ENCODE measurements at regions not wholly inside any gene's neighbourhood (a gene's known extent, or its start where the extent isn't known, plus 50 kb on each side); places are given as distances from the start of the nearest gene placed in this dataset.
"Not testable (repeated sequence)": the region's sequence is repeated elsewhere in the genome, so short reads cannot be mapped to it uniquely, and the experiment has no call there.

DNA sequence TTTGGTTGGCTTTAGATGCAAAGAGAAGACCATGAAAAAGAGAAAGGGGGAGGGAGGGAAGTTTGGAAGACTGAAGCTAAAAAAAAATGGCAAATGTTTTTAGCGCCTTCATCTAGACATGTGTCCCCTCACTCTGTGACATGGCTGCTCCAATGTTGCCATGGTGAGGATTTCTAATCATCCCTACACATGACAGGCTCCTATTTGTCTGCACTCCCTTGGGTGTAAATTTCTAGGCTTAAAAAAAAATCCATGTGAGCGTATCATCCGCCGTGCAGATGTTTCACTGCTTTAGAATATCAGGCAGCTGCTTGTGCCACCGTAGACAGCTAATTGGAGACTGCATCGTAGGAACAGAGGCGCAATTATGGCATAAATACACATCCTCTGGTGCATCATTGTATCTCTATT is 761.1 kb upstream of the MMS22L start:
- no peak for DNase-seq

DNA sequence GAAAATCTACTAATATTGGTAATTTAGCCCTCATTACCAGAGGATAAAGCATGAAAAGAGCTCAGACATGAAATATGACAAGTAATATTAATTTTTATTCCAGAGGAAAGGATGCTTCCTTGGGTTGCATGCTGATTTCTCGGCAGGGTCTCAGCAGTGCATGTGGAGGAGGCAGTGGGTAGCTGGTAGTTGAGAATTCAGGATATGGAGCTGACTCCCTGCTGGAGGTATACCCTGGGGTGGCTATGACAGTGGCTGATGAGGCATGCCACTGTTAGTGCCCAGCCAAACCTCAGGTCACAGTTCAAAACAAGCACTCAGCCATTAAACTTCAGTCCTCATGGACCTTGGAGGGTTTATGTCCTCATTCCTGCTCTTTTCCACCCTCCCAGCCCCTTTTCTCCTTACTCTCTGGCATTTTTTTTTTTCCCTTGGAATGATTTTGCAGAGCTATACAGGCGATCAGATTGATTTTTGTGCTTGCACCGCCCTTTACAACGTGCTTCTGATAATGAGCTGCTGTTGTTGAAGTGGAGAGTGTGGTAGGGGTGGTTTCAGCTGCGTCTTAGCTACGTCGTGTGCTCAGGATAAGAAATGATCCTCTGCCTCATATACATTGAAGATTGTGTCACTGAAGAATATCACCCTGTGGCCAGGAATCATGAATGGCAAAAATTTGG is 761.9 kb upstream of the MMS22L start:
- no peak for DNase-seq

DNA sequence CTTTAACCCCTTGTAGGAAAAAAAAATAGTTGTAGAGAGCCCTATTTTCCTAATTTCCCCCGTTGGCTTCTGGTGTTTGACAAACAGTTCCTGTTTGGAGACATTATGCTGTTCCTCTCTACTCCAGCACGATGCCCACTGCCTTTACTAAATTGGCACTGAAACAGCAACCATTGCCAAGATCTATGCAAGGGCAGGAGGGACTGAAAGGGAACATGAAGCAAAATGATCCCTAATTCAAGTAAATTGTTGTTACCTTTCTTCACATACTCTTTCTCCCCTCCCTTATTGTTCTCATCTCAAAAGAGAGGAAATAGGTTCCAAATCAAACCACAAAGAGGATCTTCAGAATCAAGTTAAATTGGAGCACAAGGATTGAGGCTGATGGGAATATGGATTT is 764.1 kb upstream of the MMS22L start:
- no peak for DNase-seq

DNA sequence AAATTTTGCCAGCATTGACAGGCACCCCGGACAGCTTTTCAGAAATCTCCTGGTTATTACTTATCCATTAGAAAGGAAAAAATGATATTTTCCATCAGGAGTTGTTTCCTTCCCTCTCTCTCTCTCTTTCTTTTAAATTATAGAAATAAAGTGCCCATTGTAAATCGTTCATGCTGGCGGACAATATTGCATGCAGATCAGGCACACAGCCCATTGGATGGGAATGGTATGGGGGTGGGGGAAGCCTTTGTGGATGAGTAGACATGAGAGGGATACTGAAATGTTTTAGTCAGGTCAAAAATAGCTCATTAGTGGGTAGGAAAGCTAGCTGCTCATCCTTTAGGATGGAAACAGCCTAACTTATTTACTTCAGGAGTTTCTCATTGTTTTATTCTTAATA is 764.9 kb upstream of the MMS22L start:
- no peak for DNase-seq

DNA sequence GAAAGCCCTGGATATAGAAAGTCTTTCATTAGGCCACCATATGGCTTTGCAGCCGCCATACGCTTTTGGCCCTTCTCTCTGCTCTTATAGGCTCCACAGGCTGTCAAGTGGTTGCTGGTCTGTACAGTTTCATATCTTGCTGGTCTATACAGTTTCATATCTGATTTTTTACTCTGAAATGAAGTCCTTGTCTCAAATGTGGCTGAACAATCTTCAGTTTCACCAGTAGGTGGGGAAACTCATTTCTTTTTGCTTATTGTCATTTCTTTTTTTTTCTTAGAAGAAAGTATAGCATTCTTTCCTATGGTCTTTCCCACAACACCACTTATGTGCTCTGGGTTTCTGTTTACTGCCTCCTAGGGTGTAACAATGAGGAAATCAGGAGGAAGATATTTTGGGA is 771.4 kb upstream of the MMS22L start:
- no peak for DNase-seq

DNA sequence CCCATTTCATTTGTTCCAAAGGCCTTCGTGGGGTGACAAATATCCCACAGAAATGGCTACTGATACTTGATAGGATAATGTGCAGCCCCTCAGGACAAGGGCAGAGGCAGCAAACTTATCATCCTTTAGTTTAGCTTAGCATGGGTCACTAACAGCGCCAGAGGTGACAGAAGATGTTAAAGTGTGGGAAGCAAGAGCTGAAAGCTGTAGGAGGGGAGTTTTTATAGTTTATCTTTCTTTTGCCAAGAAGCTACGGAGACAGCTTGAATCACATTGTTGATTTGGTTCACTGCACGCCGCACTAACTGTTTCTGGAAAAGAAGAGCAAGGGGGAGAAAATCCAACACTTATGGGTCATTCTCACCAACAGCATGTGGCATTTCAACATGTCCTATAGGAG is 773.9 kb upstream of the MMS22L start:
- DNase-seq, result no peak

DNA sequence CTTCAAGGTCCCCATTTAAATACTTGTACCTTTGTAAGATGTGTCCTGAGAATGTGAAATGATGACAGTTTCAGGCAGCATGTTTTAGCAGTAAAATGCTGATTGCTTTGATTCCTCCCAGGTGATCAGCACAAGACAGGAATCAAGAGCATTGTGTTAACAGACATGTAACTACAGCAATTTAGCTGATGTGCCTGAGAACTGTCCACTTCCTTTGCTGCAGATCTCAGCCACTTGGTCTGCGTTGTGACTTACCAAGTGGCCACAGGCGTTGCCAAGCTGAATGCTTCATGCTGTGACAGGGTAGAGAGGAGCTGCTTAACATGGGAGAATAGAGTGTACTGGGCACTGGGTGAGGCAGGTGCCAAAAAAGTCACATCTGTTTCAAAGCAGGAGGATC is 767.0 kb upstream of the POU3F2 start:
- DNase-seq, result no peak

DNA sequence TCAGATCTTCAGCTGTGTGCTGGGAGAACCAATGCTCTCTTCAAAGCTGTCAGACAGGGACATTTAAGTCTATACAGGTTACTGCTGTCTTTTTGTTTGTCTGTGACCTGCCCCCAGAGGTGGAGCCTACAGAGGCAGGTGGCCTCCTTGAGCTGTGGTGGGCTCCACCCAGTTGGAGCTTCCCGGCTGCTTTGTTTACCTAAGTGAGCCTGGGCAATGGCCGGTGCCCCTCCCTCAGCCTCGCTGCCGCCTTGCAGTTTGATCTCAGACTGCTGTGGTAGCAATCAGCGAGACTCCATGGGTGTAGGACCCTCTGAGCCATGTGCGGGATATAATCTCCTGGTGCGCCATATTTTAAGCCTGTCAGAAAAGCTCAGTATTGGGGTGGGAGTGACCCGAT is 745.8 kb upstream of the POU3F2 start:
- DNase-seq, result not testable (repeated sequence)

DNA sequence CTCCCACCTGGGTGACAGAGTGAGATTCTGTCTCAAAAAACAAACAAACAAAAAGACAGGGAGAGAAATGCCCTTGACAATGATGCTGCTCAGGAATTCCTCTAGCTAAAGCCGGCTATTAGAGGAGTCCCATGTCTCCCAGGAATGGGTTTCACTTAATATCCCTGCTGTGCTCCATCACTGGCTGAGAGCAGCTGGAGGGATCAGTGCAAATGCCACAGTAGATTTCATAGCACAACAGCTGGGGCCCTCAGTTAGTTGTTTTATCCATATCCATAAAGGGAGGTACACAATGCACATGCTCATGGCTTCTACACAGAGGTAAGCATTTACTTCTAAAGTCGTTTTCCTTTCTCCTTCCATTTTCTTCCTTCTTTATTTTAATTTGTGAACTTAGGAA is 742.0 kb upstream of the POU3F2 start:
- DNase-seq, result no peak

DNA sequence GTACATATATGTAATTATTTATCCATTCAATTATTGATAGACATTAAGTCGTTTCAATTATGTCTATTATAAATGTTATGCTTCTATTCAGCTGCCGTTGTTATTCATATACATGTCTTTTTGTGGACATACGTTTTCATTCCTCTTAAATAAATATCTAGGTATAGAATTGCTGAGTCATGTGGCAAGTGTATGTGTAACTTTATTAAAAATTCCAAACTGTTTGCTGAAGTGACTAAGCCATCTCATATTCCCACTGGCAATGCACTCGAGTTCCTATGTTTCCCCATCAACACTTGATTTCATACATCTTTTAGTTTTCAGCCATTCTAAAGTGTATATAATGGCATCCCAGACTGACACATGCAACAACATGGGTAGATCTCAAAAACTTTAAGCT is 739.7 kb upstream of the POU3F2 start:
- DNase-seq, result no peak

DNA sequence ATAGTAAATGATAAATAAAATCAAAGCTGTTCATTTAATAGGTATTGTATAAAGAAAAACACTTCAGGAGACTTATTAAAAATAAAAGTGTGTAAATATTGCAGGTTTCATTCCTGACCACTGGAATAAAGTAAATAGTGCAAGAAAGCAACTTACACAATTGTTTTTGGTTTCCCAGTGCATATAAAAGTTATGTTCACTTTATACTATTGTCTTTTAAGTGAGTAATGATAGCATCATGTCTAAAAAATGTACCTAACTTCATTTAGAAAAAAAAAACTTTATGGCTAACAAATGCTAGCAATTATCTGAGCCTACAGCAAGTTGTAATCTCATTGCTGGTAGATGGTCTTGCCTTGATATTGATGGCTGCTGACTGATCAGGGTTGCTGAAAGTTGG is 726.6 kb upstream of the POU3F2 start:
- DNase-seq, result no peak

DNA sequence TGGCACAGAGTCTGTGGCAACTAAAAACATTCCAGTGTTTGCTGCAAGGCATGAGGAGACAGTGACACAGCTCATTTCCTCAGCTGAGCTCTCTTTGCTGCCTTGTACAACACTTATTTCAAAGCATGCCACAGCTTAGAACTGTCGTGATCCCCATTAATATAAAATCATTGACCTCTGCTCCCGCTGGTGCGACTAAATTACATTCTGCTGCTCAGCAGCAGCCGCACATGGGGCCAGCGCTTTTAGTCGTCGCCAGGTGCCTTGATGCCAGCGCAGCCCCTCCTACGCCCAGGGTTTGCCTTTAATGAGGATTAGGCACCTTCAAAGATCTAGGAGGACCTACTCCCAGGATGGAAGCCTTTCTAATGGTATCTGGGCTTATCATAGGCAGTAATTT is 717.9 kb upstream of the POU3F2 start:
- DNase-seq, result no peak

DNA sequence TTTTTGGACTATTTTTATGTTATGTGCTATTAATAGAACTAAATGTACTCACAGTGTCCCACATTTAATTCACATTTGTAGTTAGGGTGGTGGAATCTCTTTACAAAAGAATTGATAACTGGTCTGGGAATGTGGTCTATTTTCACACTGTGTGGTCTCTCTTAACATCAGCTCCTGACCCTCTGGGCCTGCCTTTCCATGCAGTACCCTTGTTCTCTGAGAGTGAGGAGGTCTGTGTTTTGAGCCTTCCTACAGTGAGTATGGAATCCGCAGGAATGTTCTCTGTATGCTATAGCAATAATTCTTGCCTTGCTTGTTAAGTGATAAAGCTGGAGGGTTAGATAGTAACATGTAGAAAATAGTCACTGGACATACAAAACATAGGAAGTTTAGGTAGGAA is 717.3 kb upstream of the POU3F2 start:
- no peak for DNase-seq

DNA sequence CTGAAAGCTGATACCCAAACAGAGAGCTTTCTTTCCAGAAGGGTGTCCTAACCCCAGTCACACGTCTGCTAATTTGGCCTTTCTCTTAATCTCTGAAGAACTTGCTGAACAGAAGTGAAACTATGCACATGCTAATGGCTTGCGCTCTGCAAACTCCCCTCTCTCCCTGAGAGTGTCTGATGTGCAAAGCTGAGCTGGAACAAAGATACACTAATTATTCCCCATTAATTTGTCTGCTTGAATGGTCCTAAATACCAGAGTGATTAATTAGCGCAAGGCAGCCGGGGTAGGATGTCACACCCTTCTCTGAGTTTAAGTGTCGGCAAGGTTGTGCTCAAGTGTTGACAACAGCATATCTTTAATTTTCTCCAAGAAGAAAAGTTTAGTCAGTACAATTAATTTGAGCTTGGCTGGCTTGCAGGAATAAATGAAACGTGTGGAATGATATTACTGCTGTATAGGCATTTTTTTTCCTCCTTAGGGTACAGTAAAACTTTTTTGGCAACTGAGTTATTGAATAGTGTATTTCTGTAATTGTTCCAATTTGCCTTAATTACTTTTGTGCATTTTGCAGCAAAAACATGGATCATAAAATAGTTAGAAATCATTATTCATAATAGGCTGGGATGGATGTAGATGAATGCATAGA is 715.9 kb upstream of the POU3F2 start:
- no peak for DNase-seq

DNA sequence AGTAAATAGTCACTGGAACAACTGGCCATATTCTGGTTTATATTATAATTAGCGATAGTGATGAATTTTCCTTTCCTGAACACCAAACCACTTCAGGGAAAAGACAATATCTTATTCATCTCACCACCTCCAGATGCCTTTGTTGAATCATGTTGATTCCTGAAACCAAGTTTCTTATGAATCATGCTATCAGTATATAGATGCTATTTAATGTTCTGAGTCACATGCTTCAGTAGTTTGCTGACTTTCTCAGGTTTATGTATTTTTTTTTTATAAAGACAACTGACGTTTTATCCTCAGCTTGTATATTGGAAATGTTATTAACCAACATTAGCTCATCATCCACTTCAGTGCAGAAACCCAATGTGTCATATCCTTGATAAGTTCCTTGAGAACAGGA is 710.2 kb upstream of the POU3F2 start:
- DNase-seq, result no peak

DNA sequence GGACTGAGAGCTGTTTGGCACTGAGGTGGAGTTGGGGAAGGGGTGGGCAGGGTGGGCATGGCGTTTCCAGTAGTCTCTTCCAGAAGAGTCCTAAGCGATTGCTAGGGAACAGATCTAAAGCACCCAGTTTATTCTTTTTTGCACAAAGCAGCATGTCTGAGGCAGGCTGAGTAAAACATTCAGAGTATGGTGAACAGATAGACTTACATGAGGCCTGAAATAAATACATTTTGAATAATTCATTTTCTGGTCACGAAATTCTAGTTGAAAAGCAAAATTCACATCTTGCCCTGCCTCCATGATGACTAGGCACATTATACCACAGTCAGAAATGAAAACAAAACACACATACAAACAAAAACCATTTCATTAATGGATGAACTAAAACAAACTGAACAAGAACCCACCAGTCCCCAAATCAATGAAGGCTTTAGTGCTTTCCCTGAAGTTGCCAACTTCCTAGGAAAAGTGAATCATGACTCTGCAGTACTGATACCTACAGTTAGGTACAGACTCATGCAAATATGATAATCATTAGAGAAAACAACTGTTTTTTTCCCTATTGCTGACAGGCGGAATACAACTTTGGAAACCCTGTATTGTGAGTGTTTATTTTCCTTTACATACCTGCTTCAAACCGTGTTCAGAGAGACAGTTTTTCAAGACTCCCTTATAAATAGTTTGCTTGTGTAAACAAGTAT is 702.9 kb upstream of the POU3F2 start:
- DNase-seq, result no peak

DNA sequence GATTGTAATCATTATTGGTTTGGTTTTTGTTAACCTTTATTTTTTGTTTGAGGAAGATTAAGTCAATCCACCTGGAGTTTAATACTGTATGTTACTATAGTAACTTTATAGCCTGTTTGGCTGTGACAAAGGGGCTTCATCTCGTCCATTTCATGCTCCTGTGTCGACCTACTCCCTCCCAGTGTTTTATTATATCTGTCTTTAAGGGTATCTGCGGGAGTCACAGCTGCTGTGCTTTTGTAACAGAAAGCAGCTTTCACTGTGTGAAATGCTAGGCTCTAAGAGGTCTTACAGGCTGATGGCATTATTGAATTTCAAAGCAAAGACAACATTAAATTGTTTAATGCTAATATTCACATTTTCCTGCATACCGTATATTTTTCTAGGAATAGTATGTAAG is 698.0 kb upstream of the POU3F2 start:
- no peak for DNase-seq

DNA sequence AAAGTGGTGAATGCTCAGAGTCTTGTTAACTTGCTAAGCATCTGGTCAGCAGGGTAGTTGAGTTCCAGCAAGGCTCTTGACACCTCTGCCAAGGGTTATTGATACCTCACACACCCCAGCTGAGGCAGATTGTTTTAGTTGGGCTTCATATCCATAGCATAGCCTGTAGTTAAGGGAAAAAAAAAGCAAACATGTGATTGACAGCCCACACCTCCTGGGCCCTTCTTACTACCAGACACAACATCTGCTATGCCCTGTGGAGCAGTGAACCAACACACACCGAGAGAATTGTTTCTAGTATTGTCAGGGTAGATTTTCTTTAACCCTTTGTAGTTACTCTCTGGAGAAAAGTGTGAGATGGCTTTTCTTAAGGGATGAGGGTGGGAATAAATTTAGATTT is 697.0 kb upstream of the POU3F2 start:
- DNase-seq, result no peak

DNA sequence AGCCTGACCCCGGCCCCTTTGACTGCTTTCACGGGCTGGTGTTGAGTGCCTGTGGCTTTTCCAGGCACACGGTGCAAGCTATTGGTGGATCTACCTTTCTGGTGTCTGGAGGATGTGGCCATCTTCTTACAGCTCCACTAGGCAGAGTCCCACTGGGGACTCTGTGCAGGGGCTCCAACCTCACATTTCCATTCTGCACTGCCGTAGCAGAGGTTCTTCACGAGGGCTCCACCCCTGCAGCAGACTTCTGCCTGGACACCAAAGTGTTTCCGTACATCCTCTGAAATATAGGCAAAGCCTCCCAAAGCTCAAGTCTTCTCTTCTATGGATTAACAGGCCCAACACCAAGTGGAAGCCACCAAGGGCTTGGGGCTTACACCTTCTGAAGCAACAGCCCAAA is 691.5 kb upstream of the POU3F2 start:
- no peak for DNase-seq

DNA sequence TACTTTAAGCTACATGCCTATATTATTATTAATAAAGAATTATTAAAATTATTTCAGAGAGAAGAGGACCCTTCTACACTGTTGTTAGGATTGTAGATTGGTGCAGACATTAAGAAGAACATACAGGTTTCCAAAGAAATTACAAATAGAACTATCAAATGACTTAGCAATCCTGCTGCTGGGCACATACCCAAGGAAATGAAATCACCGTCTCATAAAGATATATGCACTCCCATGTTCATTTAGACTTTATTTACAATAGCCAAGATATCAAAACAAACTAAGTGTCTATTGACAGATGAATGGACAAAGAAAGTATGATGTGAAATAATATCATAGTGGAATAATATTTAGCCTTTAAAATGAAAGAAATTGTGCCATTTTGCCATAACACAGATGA is 687.7 kb upstream of the POU3F2 start:
- no peak for DNase-seq

DNA sequence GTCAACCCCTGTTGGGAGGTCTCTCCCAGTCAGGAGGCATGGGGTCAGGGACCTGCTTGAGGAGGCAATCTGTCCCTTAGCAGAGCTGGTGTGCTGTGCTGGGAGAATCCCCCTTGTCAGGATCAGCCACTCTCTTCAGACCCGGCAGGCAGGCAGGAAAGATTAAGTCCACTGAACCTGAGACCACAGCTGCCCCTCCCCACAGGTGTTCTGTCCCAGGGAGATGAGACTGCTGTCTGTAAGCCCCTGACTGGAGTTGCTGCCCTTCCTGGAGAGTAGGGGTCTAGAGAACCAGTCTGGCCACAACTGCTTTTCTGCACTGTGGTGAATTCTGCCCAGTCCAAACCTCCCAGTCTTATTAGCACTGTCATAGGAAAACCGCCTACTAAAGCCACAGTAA is 677.8 kb upstream of the POU3F2 start:
- no peak for DNase-seq

DNA sequence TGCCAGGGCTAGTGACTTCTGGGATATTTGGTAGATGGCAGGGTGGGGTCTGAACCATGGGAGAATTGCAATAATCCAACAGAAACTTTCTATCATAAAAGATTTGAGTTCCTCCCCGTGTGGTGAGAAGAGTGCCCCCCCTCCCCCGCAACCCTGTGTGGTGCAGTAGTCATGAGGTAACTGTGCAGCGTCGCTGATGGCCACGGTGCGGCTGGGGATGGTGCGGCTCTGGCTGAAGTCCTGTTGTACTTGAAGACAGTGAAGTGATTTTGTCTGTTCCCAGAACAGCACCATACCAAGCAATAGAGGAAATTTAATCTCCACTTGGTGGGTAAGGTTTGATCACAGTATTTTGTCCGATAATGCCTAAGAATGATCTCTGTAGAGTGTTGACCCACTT is 654.8 kb upstream of the POU3F2 start:
- DNase-seq, result no peak

DNA sequence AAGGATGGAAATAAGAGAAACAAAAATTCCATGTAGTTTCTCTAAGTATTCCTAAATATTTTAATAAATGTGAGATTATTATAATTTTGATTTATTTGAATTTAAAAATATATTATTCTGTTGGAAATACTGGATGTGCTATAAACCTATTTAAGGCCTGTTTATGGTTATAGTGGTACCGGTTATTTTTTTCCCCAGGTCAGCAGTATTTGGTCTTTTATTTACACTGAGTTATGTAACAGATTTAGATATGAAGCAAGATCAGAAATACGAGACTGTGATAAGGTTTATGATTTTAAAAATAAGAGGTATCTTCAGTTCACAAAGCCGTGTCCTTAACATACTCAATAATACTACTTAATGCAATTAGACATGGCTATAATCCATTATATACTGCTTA is 634.3 kb upstream of the POU3F2 start:
- DNase-seq, result no peak

DNA sequence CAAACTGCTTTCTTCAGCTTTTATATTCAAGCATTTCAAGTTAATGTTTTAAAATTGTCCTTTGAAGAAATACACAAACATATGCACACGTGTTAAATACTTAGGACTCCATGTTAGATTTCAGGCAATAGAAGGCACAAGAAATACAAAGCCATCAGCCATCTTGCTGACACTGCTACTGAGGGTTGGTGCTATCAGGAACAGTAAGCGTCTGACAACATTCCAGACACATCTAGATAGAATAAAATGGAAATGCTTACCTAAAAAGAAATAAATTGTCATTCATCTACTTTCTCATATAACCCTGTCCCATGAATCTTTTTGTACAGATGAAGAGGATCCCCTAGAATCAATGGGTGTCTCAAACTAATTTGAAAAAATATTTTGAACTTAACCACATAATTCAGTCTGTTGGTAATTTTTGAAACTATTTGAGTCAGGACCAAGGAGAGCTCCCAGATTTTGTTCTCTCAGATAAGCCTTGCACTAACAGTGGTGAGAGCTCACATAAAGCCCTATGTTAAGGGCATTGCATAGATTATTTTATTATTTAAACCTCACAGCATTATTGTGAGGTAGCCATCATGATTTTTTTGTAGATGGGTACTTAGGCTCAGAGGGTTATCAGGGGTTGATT is 631.1 kb upstream of the POU3F2 start:
- no peak for DNase-seq
